ENCODE measurements at regions not wholly inside any gene's neighbourhood (a gene's known extent, or its start where the extent isn't known, plus 50 kb on each side); places are given as distances from the start of the nearest gene placed in this dataset.
A peak's percentile ranks its signal among the peaks of the same experiment; 100 is the strongest.

DNA sequence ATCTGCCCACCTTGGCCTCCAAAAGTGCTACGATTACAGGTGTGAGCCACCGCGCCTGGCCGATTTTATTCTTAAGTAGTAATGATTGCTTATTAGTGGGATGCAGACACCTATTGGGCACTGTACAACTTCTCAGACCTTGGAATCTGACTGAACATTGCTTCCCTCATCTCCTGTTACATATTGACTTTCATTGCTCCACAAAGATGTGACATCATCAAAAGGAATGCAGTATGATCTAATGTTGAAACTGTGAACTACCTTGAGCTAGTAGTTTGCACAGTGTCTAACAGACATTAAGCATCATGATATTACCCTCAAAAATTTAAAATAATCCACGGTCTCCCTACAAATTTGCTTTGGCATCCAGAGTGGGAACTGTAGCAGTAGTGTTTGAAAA is 109.8 kb upstream of the SIX2 start (continued):
- TF ChIP-seq ATF2 (tag by site-specific recombination; IDR thresholded peaks at IDR 0.05; ENCODE audit: low read depth) = peak; percentile 91
- TF ChIP-seq, protein P1, sequence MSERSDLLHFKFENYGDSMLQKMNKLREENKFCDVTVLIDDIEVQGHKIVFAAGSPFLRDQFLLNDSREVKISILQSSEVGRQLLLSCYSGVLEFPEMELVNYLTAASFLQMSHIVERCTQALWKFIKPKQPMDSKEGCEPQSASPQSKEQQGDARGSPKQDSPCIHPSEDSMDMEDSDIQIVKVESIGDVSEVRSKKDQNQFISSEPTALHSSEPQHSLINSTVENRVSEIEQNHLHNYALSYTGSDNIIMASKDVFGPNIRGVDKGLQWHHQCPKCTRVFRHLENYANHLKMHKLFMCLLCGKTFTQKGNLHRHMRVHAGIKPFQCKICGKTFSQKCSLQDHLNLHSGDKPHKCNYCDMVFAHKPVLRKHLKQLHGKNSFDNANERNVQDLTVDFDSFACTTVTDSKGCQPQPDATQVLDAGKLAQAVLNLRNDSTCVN (tag by site-specific recombination; optimal IDR thresholded peaks at IDR 0.05) = no peak
- TF ChIP-seq ZNF292 (tag by site-specific recombination; IDR thresholded peaks at IDR 0.05; ENCODE audit: borderline replicate concordance, low read depth) = no peak
- no peak for TF ChIP-seq OVOL3 (tag by site-specific recombination; IDR thresholded peaks at IDR 0.05)
- TF ChIP-seq, protein P2, sequence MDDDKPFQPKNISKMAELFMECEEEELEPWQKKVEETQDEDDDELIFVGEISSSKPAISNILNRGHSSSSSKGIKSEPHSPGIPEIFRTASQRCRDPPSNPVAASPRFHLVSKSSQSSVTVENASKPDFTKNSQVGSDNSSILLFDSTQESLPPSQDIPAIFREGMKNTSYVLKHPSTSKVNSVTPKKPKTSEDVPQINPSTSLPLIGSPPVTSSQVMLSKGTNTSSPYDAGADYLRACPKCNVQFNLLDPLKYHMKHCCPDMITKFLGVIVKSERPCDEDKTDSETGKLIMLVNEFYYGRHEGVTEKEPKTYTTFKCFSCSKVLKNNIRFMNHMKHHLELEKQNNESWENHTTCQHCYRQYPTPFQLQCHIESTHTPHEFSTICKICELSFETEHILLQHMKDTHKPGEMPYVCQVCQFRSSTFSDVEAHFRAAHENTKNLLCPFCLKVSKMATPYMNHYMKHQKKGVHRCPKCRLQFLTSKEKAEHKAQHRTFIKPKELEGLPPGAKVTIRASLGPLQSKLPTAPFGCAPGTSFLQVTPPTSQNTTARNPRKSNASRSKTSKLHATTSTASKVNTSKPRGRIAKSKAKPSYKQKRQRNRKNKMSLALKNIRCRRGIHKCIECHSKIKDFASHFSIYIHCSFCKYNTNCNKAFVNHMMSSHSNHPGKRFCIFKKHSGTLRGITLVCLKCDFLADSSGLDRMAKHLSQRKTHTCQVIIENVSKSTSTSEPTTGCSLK (tag by site-specific recombination; IDR thresholded peaks at IDR 0.05) = no peak
- TF ChIP-seq SP7 (tag by site-specific recombination; IDR thresholded peaks at IDR 0.05) = peak; percentile 59; the same call in 1 of the 2 replicates
- 0 out of 2 replicates have a peak, but pooled peaks have one; percentile 21 for TF ChIP-seq ZNF843 (tag by site-specific recombination; IDR thresholded peaks at IDR 0.05)
- TF ChIP-seq ZNF571 (tag by site-specific recombination; IDR thresholded peaks at IDR 0.05) = no peak
- no peak for TF ChIP-seq ZNF580 (tag by site-specific recombination; IDR thresholded peaks at IDR 0.05)
- no peak for TF ChIP-seq ZNF394 (tag by site-specific recombination; IDR thresholded peaks at IDR 0.05; ENCODE audit: borderline replicate concordance)
- TF ChIP-seq PBX3 (CRISPR knock-in tag; IDR thresholded peaks at IDR 0.05) = no peak
- TF ChIP-seq YY1 (tag by site-specific recombination; IDR thresholded peaks at IDR 0.05) = no peak
- no peak for TF ChIP-seq ZNF626 (tag by site-specific recombination; IDR thresholded peaks at IDR 0.05)
- no peak for TF ChIP-seq ZNF747 (tag by site-specific recombination; IDR thresholded peaks at IDR 0.05)
- TF ChIP-seq ZNF324 (tag by site-specific recombination; IDR thresholded peaks at IDR 0.05) = no peak
- peak; percentile 53 for TF ChIP-seq ZEB2 (tag by site-specific recombination; IDR thresholded peaks at IDR 0.05)
- TF ChIP-seq ZNF426 (tag by site-specific recombination; IDR thresholded peaks at IDR 0.05) = no peak
- no peak; the same call in 1 of the 2 replicates for TF ChIP-seq ZNF24 (tag by site-specific recombination; IDR thresholded peaks at IDR 0.05)
- no peak for TF ChIP-seq BCL11B (tag by site-specific recombination; IDR thresholded peaks at IDR 0.05; ENCODE audit: low read depth)
- TF ChIP-seq ZNF596 (tag by site-specific recombination; IDR thresholded peaks at IDR 0.05) = no peak
- no peak for TF ChIP-seq GLIS2 (tag by site-specific recombination; IDR thresholded peaks at IDR 0.05)
- 0 out of 2 replicates have a peak, but pooled peaks have one; percentile 16 for TF ChIP-seq ZNF335 (tag by site-specific recombination; conservative IDR thresholded peaks at IDR 0.05)
- TF ChIP-seq SP2 (tag by site-specific recombination; IDR thresholded peaks at IDR 0.05) = no peak
- no peak for TF ChIP-seq GLI2 (tag by site-specific recombination; IDR thresholded peaks at IDR 0.05; ENCODE audit: borderline replicate concordance, low read depth)
- no peak for TF ChIP-seq ZNF155 (tag by site-specific recombination; IDR thresholded peaks at IDR 0.05)
- 0 out of 2 replicates have a peak, but pooled peaks have one; percentile 21 for TF ChIP-seq SP3 (tag by site-specific recombination; IDR thresholded peaks at IDR 0.05)
- TF ChIP-seq, protein P3, sequence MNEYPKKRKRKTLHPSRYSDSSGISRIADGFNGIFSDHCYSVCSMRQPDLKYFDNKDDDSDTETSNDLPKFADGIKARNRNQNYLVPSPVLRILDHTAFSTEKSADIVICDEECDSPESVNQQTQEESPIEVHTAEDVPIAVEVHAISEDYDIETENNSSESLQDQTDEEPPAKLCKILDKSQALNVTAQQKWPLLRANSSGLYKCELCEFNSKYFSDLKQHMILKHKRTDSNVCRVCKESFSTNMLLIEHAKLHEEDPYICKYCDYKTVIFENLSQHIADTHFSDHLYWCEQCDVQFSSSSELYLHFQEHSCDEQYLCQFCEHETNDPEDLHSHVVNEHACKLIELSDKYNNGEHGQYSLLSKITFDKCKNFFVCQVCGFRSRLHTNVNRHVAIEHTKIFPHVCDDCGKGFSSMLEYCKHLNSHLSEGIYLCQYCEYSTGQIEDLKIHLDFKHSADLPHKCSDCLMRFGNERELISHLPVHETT (tag by site-specific recombination; IDR thresholded peaks at IDR 0.05) = peak; percentile 72; the same call in 1 of the 2 replicates
- TF ChIP-seq, protein P4, sequence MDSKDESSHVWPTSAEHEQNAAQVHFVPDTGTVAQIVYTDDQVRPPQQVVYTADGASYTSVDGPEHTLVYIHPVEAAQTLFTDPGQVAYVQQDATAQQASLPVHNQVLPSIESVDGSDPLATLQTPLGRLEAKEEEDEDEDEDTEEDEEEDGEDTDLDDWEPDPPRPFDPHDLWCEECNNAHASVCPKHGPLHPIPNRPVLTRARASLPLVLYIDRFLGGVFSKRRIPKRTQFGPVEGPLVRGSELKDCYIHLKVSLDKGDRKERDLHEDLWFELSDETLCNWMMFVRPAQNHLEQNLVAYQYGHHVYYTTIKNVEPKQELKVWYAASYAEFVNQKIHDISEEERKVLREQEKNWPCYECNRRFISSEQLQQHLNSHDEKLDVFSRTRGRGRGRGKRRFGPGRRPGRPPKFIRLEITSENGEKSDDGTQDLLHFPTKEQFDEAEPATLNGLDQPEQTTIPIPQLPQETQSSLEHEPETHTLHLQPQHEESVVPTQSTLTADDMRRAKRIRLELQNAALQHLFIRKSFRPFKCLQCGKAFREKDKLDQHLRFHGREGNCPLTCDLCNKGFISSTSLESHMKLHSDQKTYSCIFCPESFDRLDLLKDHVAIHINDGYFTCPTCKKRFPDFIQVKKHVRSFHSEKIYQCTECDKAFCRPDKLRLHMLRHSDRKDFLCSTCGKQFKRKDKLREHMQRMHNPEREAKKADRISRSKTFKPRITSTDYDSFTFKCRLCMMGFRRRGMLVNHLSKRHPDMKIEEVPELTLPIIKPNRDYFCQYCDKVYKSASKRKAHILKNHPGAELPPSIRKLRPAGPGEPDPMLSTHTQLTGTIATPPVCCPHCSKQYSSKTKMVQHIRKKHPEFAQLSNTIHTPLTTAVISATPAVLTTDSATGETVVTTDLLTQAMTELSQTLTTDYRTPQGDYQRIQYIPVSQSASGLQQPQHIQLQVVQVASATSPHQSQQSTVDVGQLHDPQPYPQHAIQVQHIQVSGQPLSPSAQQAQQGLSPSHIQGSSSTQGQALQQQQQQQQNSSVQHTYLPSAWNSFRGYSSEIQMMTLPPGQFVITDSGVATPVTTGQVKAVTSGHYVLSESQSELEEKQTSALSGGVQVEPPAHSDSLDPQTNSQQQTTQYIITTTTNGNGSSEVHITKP (tag by site-specific recombination; IDR thresholded peaks at IDR 0.05) = peak; percentile 47
- TF ChIP-seq ZBTB7A (tag by site-specific recombination; IDR thresholded peaks at IDR 0.05; ENCODE audit: low read depth) = no peak
- TF ChIP-seq ZNF140 (tag by site-specific recombination; IDR thresholded peaks at IDR 0.05) = no peak
